ENCODE measurements at regions not wholly inside any gene's neighbourhood (a gene's known extent, or its start where the extent isn't known, plus 50 kb on each side); places are given as distances from the start of the nearest gene placed in this dataset.

GRCh38 chr11:115996125-115996807 is 492.1 kb upstream of the CADM1 start:
- H3K4me1 ChIP-seq (ENCODE audit: low read length): peaks cover 44% of the 10 kb centered on the region
- H3K4me2 ChIP-seq (ENCODE audit: low read length): peak overlapping the region; percentile 77
- TF ChIP-seq, protein P1, sequence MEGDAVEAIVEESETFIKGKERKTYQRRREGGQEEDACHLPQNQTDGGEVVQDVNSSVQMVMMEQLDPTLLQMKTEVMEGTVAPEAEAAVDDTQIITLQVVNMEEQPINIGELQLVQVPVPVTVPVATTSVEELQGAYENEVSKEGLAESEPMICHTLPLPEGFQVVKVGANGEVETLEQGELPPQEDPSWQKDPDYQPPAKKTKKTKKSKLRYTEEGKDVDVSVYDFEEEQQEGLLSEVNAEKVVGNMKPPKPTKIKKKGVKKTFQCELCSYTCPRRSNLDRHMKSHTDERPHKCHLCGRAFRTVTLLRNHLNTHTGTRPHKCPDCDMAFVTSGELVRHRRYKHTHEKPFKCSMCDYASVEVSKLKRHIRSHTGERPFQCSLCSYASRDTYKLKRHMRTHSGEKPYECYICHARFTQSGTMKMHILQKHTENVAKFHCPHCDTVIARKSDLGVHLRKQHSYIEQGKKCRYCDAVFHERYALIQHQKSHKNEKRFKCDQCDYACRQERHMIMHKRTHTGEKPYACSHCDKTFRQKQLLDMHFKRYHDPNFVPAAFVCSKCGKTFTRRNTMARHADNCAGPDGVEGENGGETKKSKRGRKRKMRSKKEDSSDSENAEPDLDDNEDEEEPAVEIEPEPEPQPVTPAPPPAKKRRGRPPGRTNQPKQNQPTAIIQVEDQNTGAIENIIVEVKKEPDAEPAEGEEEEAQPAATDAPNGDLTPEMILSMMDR (IDR thresholded peaks at IDR 0.05; ENCODE audit: low read depth, low read length): no peak
- TF ChIP-seq EZH2phosphoT487 (IDR thresholded peaks at IDR 0.05; ENCODE audit: low read depth): 0 out of 2 replicates have a peak, but pooled peaks have one; percentile 24
- peak overlapping the region; percentile 92 for H3K27ac ChIP-seq (ENCODE audit: low read length)
- peak overlapping the region; percentile 45 for H3K4me3 ChIP-seq (ENCODE audit: low read length)
- H3K27me3 ChIP-seq (ENCODE audit: low read depth, low read length): no peaks in the 10 kb centered on the region
- no peaks in the 10 kb centered on the region for H3K36me3 ChIP-seq (replicated peaks; ENCODE audit: low read depth, low read length)
- no peaks in the 10 kb centered on the region for H3K9me3 ChIP-seq (ENCODE audit: insufficient read depth, low read length)
- peaks cover 3% of the 10 kb centered on the region; the same call in 1 of the 2 replicates for H4K20me1 ChIP-seq (ENCODE audit: insufficient read depth, low read length)
- peak overlapping the region; percentile 59; the same call in 1 of the 2 replicates for H3K9ac ChIP-seq (ENCODE audit: low read length)
- H3K79me2 ChIP-seq (ENCODE audit: low read length): no peaks in the 10 kb centered on the region
- H2AFZ ChIP-seq (ENCODE audit: low read depth, low read length): no peak overlapping the region

DNA sequence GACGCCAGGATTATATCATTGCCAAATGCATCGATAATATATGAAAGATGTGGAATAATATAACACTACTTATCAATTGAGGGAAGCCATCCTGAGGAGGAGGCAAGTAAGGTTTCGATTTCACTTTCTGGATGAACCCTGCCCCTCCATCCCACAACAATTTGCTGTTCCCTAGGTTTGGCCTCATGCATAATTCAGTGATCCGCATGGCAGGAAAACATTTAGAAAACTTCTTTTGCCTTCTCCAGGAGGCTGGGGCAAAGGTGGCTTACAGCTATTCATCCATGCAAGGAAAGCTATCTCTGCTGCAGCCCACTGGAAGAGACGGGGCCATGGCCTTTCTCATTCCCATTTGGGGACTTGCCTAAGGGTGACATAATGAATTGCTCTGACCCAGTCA is 489.4 kb upstream of the CADM1 start:
- Histone ChIP-seq H3K4me3 (ENCODE audit: low read length) (no peak overlapping the region), H3K4me2 (ENCODE audit: low read length) (no peak overlapping the region), H2AFZ (ENCODE audit: low read depth, low read length) (no peak overlapping the region), H3K27me3 (ENCODE audit: low read depth, low read length) (no peaks in the 10 kb centered on the region), H3K27ac (ENCODE audit: low read length) (no peak overlapping the region), H3K9ac (ENCODE audit: low read length) (no peak overlapping the region), H3K79me2 (ENCODE audit: low read length) (no peaks in the 10 kb centered on the region), H4K20me1 (ENCODE audit: insufficient read depth, low read length) (peaks cover 3% of the 10 kb centered on the region; the same call in 1 of the 2 replicates), H3K4me1 (ENCODE audit: low read length) (peaks cover 48% of the 10 kb centered on the region), H3K9me3 (ENCODE audit: insufficient read depth, low read length) (no peaks in the 10 kb centered on the region), H3K36me3 (replicated peaks; ENCODE audit: low read depth, low read length) (no peaks in the 10 kb centered on the region)
- TF ChIP-seq, protein P1 (IDR thresholded peaks at IDR 0.05; ENCODE audit: low read depth, low read length): no peak
- no peak for TF ChIP-seq EZH2phosphoT487 (IDR thresholded peaks at IDR 0.05; ENCODE audit: low read depth)

GRCh38 chr11:115990004-115990447 is 485.8 kb upstream of the CADM1 start:
- H3K79me2 ChIP-seq (ENCODE audit: low read length): no peaks in the 10 kb centered on the region
- H2AFZ ChIP-seq (ENCODE audit: low read depth, low read length): no peak overlapping the region
- no peak overlapping the region for H3K27ac ChIP-seq (ENCODE audit: low read length)
- no peaks in the 10 kb centered on the region for H4K20me1 ChIP-seq (ENCODE audit: insufficient read depth, low read length)
- H3K4me1 ChIP-seq (ENCODE audit: low read length): peaks cover 22% of the 10 kb centered on the region
- H3K27me3 ChIP-seq (ENCODE audit: low read depth, low read length): no peaks in the 10 kb centered on the region
- no peaks in the 10 kb centered on the region for H3K36me3 ChIP-seq (replicated peaks; ENCODE audit: low read depth, low read length)
- no peak overlapping the region for H3K9ac ChIP-seq (ENCODE audit: low read length)
- no peak overlapping the region for H3K4me2 ChIP-seq (ENCODE audit: low read length)
- TF ChIP-seq, protein P1 (IDR thresholded peaks at IDR 0.05; ENCODE audit: low read depth, low read length): peak; percentile 81
- no peak for TF ChIP-seq EZH2phosphoT487 (IDR thresholded peaks at IDR 0.05; ENCODE audit: low read depth)
- H3K4me3 ChIP-seq (ENCODE audit: low read length): no peak overlapping the region
- H3K9me3 ChIP-seq (ENCODE audit: insufficient read depth, low read length): no peaks in the 10 kb centered on the region

DNA sequence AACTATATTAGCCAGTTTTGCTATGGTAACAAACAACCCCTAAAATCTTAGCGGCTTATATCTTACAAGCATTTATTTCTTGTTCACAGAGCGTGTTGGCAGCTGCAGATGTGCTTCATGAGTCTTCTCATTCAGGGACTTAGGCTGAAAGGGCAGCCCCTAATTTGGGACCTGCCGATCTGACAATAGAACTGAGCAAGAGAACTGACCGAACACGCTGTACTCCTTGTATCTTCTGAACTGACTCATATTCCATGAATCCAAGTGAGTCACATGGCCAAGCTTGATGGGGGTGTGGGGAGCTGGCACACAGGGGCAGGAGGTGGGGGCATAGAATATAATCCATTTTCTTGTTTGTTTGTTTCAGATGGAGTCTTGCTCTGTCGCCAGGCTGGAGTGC is 481.7 kb upstream of the CADM1 start:
- no peak overlapping the region for H3K4me3 ChIP-seq (ENCODE audit: low read length)
- no peaks in the 10 kb centered on the region for H3K36me3 ChIP-seq (replicated peaks; ENCODE audit: low read depth, low read length)
- H2AFZ ChIP-seq (ENCODE audit: low read depth, low read length): no peak overlapping the region
- H3K79me2 ChIP-seq (ENCODE audit: low read length): no peaks in the 10 kb centered on the region
- H3K27me3 ChIP-seq (ENCODE audit: low read depth, low read length): no peaks in the 10 kb centered on the region
- no peaks in the 10 kb centered on the region for H4K20me1 ChIP-seq (ENCODE audit: insufficient read depth, low read length)
- H3K9me3 ChIP-seq (ENCODE audit: insufficient read depth, low read length): no peaks in the 10 kb centered on the region
- no peak for TF ChIP-seq EZH2phosphoT487 (IDR thresholded peaks at IDR 0.05; ENCODE audit: low read depth)
- TF ChIP-seq, protein P1 (IDR thresholded peaks at IDR 0.05; ENCODE audit: low read depth, low read length): no peak
- no peak overlapping the region for H3K27ac ChIP-seq (ENCODE audit: low read length)
- no peak overlapping the region for H3K9ac ChIP-seq (ENCODE audit: low read length)
- H3K4me1 ChIP-seq (ENCODE audit: low read length): peaks cover 10% of the 10 kb centered on the region
- H3K4me2 ChIP-seq (ENCODE audit: low read length): no peak overlapping the region

Data from OCI-LY3 (cell line).